MM.1S (cell line): ENCODE measurements at regions not wholly inside any gene's neighbourhood (a gene's known extent, or its start where the extent isn't known, plus 50 kb on each side); places are given as distances from the start of the nearest gene placed in this dataset.

Experiments
- DNase-seq: peaks from one replicate; pipeline ENCODE4 v3.0.0-alpha.2; 2015
- H2AFZ ChIP-seq: fragments of 300-600 bp; sonication (generic); 2 replicates; pipeline ENCODE4 v1.6.0; 2016; ENCODE audit warnings: antibody characterized with exemption, low read length
- H3F3A ChIP-seq: fragments of 300-600 bp; sonication (generic); 2 replicates; pipeline ENCODE4 v1.6.1; 2016; ENCODE audit warnings: mild to moderate bottlenecking, antibody characterized with exemption, low read length, moderate library complexity, mixed read lengths; ENCODE audit not compliant: insufficient read depth
- H3K27ac ChIP-seq: fragments of 300-600 bp; sonication (generic); 2 replicates; pipeline ENCODE4 v1.5.1; 2016; ENCODE audit warnings: mild to moderate bottlenecking, low read length
- H3K27me3 ChIP-seq: fragments of 300-600 bp; sonication (generic); replicated peaks from 2 replicates; pipeline ENCODE4 v1.6.0; 2016; ENCODE audit warnings: low read length; ENCODE audit not compliant: insufficient read depth
- H3K36me3 ChIP-seq: fragments of 300-600 bp; sonication (generic); replicated peaks from 2 replicates; pipeline ENCODE4 v1.6.1; 2016; ENCODE audit warnings: mild to moderate bottlenecking, low read length, mixed read lengths; ENCODE audit not compliant: insufficient read depth
- H3K4me1 ChIP-seq: fragments of 300-600 bp; sonication (generic); 2 replicates; pipeline ENCODE4 v1.6.1; 2016; ENCODE audit warnings: low read length, mixed read lengths
- H3K4me2 ChIP-seq: fragments of 300-600 bp; sonication (generic); 2 replicates; pipeline ENCODE4 v1.6.0; 2016; ENCODE audit warnings: low read depth, low read length
- H3K4me3 ChIP-seq: fragments of 300-600 bp; sonication (generic); 2 replicates; pipeline ENCODE4 v1.5.1; 2016; ENCODE audit warnings: low read length, mixed read lengths
- H3K79me2 ChIP-seq: fragments of 300-600 bp; sonication (generic); 2 replicates; pipeline ENCODE4 v1.6.1; 2016; ENCODE audit warnings: mixed run types, low read length, mixed read lengths
- H3K9ac ChIP-seq: fragments of 300-600 bp; sonication (generic); 2 replicates; pipeline ENCODE4 v1.6.1; 2016; ENCODE audit warnings: low read length, mixed read lengths
- H3K9me2 ChIP-seq: fragments of 300-600 bp; sonication (generic); replicated peaks from 2 replicates; pipeline ENCODE4 v1.6.1; 2016; ENCODE audit warnings: mild to moderate bottlenecking, low read length, mixed read lengths; ENCODE audit not compliant: insufficient read depth
- H3K9me3 ChIP-seq: fragments of 300-600 bp; sonication (generic); replicated peaks from 2 replicates; pipeline ENCODE4 v1.6.1; 2016; ENCODE audit warnings: mild to moderate bottlenecking, low read length, mixed read lengths; ENCODE audit not compliant: insufficient read depth
- H4K20me1 ChIP-seq: fragments of 300-600 bp; sonication (generic); 2 replicates; pipeline ENCODE4 v1.6.1; 2016; ENCODE audit warnings: mild to moderate bottlenecking, low read length, moderate library complexity, mixed read lengths; ENCODE audit not compliant: insufficient read depth
- CTCF ChIP-seq: fragments of 300-600 bp; sonication (generic); IDR thresholded peaks from 2 replicates; pipeline ENCODE4 v1.5.1; 2016; ENCODE audit warnings: antibody characterized with exemption, low read length, mixed read lengths
- EZH2 ChIP-seq: fragments of 300-600 bp; sonication (generic); optimal IDR thresholded peaks from 2 replicates; pipeline ENCODE3; 2017; ENCODE audit warnings: low read depth, mild to moderate bottlenecking, antibody characterized with exemption, low read length, mixed read lengths
- EZH2phosphoT487 ChIP-seq: fragments of 300-600 bp; sonication (generic); IDR thresholded peaks from 2 replicates; pipeline ENCODE4 v1.6.1; 2018; ENCODE audit warnings: antibody characterized with exemption, low read length

- H3K9ac ChIP-seq = no peak overlapping the region
- H3K4me3 ChIP-seq = no peak overlapping the region
- H3K9me3 ChIP-seq = no peaks in the 10 kb centered on the region
- TF ChIP-seq EZH2 = no peak
- no peak for TF ChIP-seq CTCF
- no peak for TF ChIP-seq EZH2phosphoT487
- H2AFZ ChIP-seq = no peak overlapping the region
- no peaks in the 10 kb centered on the region for H3K27me3 ChIP-seq
- no peaks in the 10 kb centered on the region for H3K36me3 ChIP-seq
- no peaks in the 10 kb centered on the region for H3K4me1 ChIP-seq
- H3K9me2 ChIP-seq = no peaks in the 10 kb centered on the region
- no peaks in the 10 kb centered on the region for H4K20me1 ChIP-seq
- no peak overlapping the region for H3K27ac ChIP-seq
- H3K79me2 ChIP-seq = no peaks in the 10 kb centered on the region
- DNase-seq = no peak
- H3F3A ChIP-seq = no peaks in the 10 kb centered on the region
- no peak overlapping the region for H3K4me2 ChIP-seq
Observed at GRCh38 chr10:34911661-34912205, 96.6 kb upstream of the PARD3 start.

DNA sequence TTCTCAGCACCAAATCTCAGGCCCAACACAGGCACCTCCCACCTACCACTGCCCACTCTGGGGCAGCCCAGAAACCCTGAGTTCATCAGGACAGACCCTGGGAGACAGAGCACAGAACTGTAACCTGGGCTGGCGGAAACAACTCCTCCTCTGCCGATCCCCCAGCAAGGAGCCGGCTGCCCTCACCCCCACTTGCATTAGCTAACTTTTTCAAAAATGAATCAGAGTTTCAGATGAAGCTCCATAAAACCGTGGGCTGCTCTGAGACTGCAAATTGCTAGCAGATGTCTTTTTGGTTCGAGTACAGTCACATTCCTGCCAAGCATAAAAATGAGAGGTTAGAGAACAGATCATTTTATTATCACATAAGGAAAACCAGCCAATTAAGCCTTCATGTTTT is 93.4 kb upstream of the PARD3 start:
- H3K79me2 ChIP-seq = no peaks in the 10 kb centered on the region
- H2AFZ ChIP-seq = no peak overlapping the region

GRCh38 chr10:34907743-34908430 is 92.8 kb upstream of the PARD3 start:
- Histone ChIP-seq H2AFZ (no peak overlapping the region), H3K9me2 (no peaks in the 10 kb centered on the region), H3K4me1 (no peaks in the 10 kb centered on the region), H3K4me2 (no peak overlapping the region), H3K9me3 (no peaks in the 10 kb centered on the region), H3K36me3 (no peaks in the 10 kb centered on the region), H3F3A (no peaks in the 10 kb centered on the region), H3K27ac (no peak overlapping the region), H3K4me3 (no peak overlapping the region), H3K27me3 (no peaks in the 10 kb centered on the region), H3K79me2 (no peaks in the 10 kb centered on the region), H4K20me1 (no peaks in the 10 kb centered on the region), H3K9ac (no peak overlapping the region)
- DNase-seq = no peak
- no peak for TF ChIP-seq EZH2phosphoT487
- no peak for TF ChIP-seq EZH2
- TF ChIP-seq CTCF = no peak

More for the DNA sequence above, 93.4 kb upstream of the PARD3 start:
- DNase-seq = no peak
- H3K4me3 ChIP-seq = no peak overlapping the region
- H3K27me3 ChIP-seq = no peaks in the 10 kb centered on the region
- H3K9me3 ChIP-seq = no peaks in the 10 kb centered on the region
- no peaks in the 10 kb centered on the region for H4K20me1 ChIP-seq
- no peak overlapping the region for H3K9ac ChIP-seq
- TF ChIP-seq EZH2 (no peak), EZH2phosphoT487 (no peak), CTCF (no peak)
- no peaks in the 10 kb centered on the region for H3K36me3 ChIP-seq
- no peak overlapping the region for H3K27ac ChIP-seq
- H3K4me2 ChIP-seq = no peak overlapping the region
- no peaks in the 10 kb centered on the region for H3K9me2 ChIP-seq
- H3F3A ChIP-seq = no peaks in the 10 kb centered on the region
- no peaks in the 10 kb centered on the region for H3K4me1 ChIP-seq
